PFSK-1 (cell line): ENCODE measurements at regions not wholly inside any gene's neighbourhood (a gene's known extent, or its start where the extent isn't known, plus 50 kb on each side); places are given as distances from the start of the nearest gene placed in this dataset.

Source experiments
- FOXP2 ChIP-seq: optimal IDR thresholded peaks from 2 replicates; pipeline ENCODE3; 2011; ENCODE audit warnings: borderline replicate concordance, control low read depth, inconsistent platforms; ENCODE audit not compliant: insufficient read depth; ENCODE audit errors: extremely low read length, extremely low read depth
- POLR2AphosphoS5 ChIP-seq: IDR thresholded peaks from 2 replicates; pipeline ENCODE4 v1.6.1; 2012; ENCODE audit warnings: low read depth, mild to moderate bottlenecking, control low read depth, low read length, moderate library complexity
- REST ChIP-seq, 2 experiments: IDR thresholded peaks; 2 replicates each; pipeline versions ENCODE4 v1.6.1 to v1.8.0; 2011 to 2012; ENCODE audit warnings: low read depth in 2 of 2, low read length in 2 of 2, control low read depth in 1 of 2, inconsistent platforms in 1 of 2, mild to moderate bottlenecking in 1 of 2, moderate library complexity in 1 of 2; ENCODE audit not compliant: insufficient read depth in 1 of 2
- SIN3A ChIP-seq: IDR thresholded peaks from 2 replicates; pipeline ENCODE4 v1.6.1; 2012; ENCODE audit warnings: mild to moderate bottlenecking, low read length, moderate library complexity, borderline replicate concordance; ENCODE audit not compliant: insufficient read depth
- TAF1 ChIP-seq: IDR thresholded peaks from 2 replicates; pipeline ENCODE4 v1.6.1; 2012; ENCODE audit warnings: low read length, control low read depth, borderline replicate concordance; ENCODE audit not compliant: insufficient read depth

- TF ChIP-seq SIN3A (no peak), FOXP2 (no peak), TAF1 (no peak), REST (IDR thresholded peaks at IDR 0.05; ENCODE audit: insufficient read depth in 1 of 2, low read depth in 2 of 2, low read length in 2 of 2) (no peak)
Measured at GRCh38 chr18:25534401-25534800, 182.4 kb upstream of the ZNF521 start.

- no peak for TF ChIP-seq SIN3A
- no peak for TF ChIP-seq FOXP2
- TF ChIP-seq REST (IDR thresholded peaks at IDR 0.05; ENCODE audit: insufficient read depth in 1 of 2, low read depth in 2 of 2, low read length in 2 of 2) = no peak
- TF ChIP-seq POLR2AphosphoS5 = no peak
- TF ChIP-seq TAF1 = no peak
Measured at GRCh38 chr18:25533218-25533617, 181.3 kb upstream of the ZNF521 start.

- TF ChIP-seq REST (IDR thresholded peaks at IDR 0.05; ENCODE audit: insufficient read depth in 1 of 2, low read depth in 2 of 2, low read length in 2 of 2) (no peak), FOXP2 (no peak), POLR2AphosphoS5 (no peak), SIN3A (no peak), TAF1 (no peak)
Measured at GRCh38 chr18:25531207-25531606, 179.2 kb upstream of the ZNF521 start.

- no peak for TF ChIP-seq REST (IDR thresholded peaks at IDR 0.05; ENCODE audit: insufficient read depth in 1 of 2, low read depth in 2 of 2, low read length in 2 of 2)
- no peak for TF ChIP-seq POLR2AphosphoS5
- no peak for TF ChIP-seq FOXP2
- no peak for TF ChIP-seq TAF1
- no peak for TF ChIP-seq SIN3A
Measured at GRCh38 chr18:25518716-25519053, 166.7 kb upstream of the ZNF521 start.

- TF ChIP-seq SIN3A (no peak), POLR2AphosphoS5 (no peak), TAF1 (no peak), REST (IDR thresholded peaks at IDR 0.05; ENCODE audit: insufficient read depth in 1 of 2, low read depth in 2 of 2, low read length in 2 of 2) (no peak), FOXP2 (no peak)
Measured at GRCh38 chr18:25517881-25518715, 166.1 kb upstream of the ZNF521 start.
